ENCODE measurements at regions not wholly inside any gene's neighbourhood (a gene's known extent, or its start where the extent isn't known, plus 50 kb on each side); places are given as distances from the start of the nearest gene placed in this dataset.
A peak's percentile ranks its signal among the peaks of the same experiment; 100 is the strongest.
"Not testable (repeated sequence)": the region's sequence is repeated elsewhere in the genome, so short reads cannot be mapped to it uniquely, and the experiment has no call there.

DNA sequence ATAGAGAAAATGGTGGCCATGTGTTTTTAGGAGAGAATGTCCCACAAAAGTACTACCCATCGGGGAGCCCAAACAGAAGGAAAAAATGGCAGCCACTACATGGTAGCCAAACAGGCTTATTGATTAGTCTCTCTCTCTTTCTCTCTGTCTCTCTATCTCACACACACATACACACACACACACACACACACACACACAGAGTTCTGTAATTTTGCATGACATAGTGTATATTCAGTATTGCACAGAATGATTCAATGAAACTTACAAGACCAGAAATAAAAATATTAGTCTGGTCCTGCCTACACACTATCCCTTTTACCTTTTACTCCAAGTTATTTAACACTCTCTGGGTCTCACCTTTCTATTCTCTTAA is 124.8 kb upstream of the SLC39A10 start:
- H2AFZ ChIP-seq (ENCODE audit: low read length): peak overlapping the region; percentile 97; the same call in 1 of the 2 replicates

DNA sequence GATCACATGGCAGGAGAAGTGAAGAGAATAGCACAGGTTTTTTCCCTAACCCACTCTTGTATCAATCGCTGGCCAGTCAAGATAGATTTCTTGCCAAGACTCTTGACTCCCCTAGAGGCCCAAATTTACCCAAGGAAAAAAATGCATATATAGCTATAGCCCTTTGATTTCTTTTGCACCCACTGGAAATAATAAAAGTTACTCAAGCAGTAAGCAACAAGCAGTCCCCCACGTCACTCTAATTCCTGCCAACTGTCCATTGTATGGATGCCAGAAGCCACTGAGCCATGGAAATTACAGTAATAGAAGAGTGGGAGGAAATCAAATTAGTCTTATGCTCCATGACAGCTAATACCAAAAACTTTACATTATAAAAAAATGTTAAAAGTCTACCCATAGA is 125.3 kb upstream of the SLC39A10 start:
- peaks cover 34% of the 10 kb centered on the region for H3K4me1 ChIP-seq (ENCODE audit: insufficient read depth, low read length, poor library complexity, severe bottlenecking)

More for the DNA sequence above, 124.8 kb upstream of the SLC39A10 start:
- CTCF ChIA-PET (ENCODE audit: unreplicated experiment): no interaction called here
- peak overlapping the region; percentile 77 for H3K4me2 ChIP-seq (ENCODE audit: low read length)
- no peaks in the 10 kb centered on the region for H4K20me1 ChIP-seq (ENCODE audit: insufficient read depth, low read length)
- H3K36me3 ChIP-seq (ENCODE audit: insufficient read depth, low read length): no peaks in the 10 kb centered on the region
- no peak for DNase-seq (ENCODE audit: low spot score)
- POLR2A ChIA-PET: interaction anchor here (0.7 to 4.0 kb wide), 8 partner anchors 12 to 255 kb away, joined by 3 to 20 read pairs (median 4); partner anchors contain the start of gene SLC39A10
- H3K4me1 ChIP-seq (ENCODE audit: insufficient read depth, low read length, poor library complexity, severe bottlenecking): peaks cover 35% of the 10 kb centered on the region
- BruUV-seq (replicated peaks): no TSS peak
- intact Hi-C loops (cut with micrococcal nuclease; ENCODE audit: unreplicated experiment): no loop called here
- H3K27ac ChIP-seq (ENCODE audit: low read depth, low read length, poor library complexity, severe bottlenecking): no peak overlapping the region
- no peaks in the 10 kb centered on the region for H3K9me3 ChIP-seq (ENCODE audit: low read length)
- peak overlapping the region; percentile 64 for H3K4me3 ChIP-seq (ENCODE audit: low read depth, low read length, poor library complexity, severe bottlenecking)
- no peaks in the 10 kb centered on the region for H3K9me2 ChIP-seq (ENCODE audit: insufficient read depth, low read length)
- H3K79me2 ChIP-seq (ENCODE audit: insufficient read depth, low read depth, low read length): no peaks in the 10 kb centered on the region
- no peak for TF ChIP-seq EZH2phosphoT487 (IDR thresholded peaks at IDR 0.05; ENCODE audit: borderline replicate concordance, low read depth, low read length)
- TF ChIP-seq, protein P1, sequence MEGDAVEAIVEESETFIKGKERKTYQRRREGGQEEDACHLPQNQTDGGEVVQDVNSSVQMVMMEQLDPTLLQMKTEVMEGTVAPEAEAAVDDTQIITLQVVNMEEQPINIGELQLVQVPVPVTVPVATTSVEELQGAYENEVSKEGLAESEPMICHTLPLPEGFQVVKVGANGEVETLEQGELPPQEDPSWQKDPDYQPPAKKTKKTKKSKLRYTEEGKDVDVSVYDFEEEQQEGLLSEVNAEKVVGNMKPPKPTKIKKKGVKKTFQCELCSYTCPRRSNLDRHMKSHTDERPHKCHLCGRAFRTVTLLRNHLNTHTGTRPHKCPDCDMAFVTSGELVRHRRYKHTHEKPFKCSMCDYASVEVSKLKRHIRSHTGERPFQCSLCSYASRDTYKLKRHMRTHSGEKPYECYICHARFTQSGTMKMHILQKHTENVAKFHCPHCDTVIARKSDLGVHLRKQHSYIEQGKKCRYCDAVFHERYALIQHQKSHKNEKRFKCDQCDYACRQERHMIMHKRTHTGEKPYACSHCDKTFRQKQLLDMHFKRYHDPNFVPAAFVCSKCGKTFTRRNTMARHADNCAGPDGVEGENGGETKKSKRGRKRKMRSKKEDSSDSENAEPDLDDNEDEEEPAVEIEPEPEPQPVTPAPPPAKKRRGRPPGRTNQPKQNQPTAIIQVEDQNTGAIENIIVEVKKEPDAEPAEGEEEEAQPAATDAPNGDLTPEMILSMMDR (conservative IDR thresholded peaks at IDR 0.05; ENCODE audit: low read length): no peak

GRCh38 chr2:195523242-195523641 is 133.8 kb upstream of the SLC39A10 start:
- H4K20me1 ChIP-seq (ENCODE audit: insufficient read depth, low read length); intact Hi-C loops (cut with micrococcal nuclease; ENCODE audit: unreplicated experiment); H3K4me2 ChIP-seq (ENCODE audit: low read length); H2AFZ ChIP-seq (ENCODE audit: low read length); DNase-seq (ENCODE audit: low spot score); POLR2A ChIA-PET; CTCF ChIA-PET (ENCODE audit: unreplicated experiment); H3K9me3 ChIP-seq (ENCODE audit: low read length); H3K27ac ChIP-seq (ENCODE audit: low read depth, low read length, poor library complexity, severe bottlenecking); H3K4me1 ChIP-seq (ENCODE audit: insufficient read depth, low read length, poor library complexity, severe bottlenecking); H3K4me3 ChIP-seq (ENCODE audit: low read depth, low read length, poor library complexity, severe bottlenecking); H3K36me3 ChIP-seq (ENCODE audit: insufficient read depth, low read length); H3K79me2 ChIP-seq (ENCODE audit: insufficient read depth, low read depth, low read length); BruUV-seq (replicated peaks); H3K9me2 ChIP-seq (ENCODE audit: insufficient read depth, low read length): not testable (repeated sequence)

More for the DNA sequence above, 125.3 kb upstream of the SLC39A10 start:
- TF ChIP-seq, protein P1 (conservative IDR thresholded peaks at IDR 0.05; ENCODE audit: low read length): 0 out of 2 replicates have a peak, but pooled peaks have one; percentile 11
- no peak for TF ChIP-seq EZH2phosphoT487 (IDR thresholded peaks at IDR 0.05; ENCODE audit: borderline replicate concordance, low read depth, low read length)
- H3K9me3 ChIP-seq (ENCODE audit: low read length): no peaks in the 10 kb centered on the region
- H3K79me2 ChIP-seq (ENCODE audit: insufficient read depth, low read depth, low read length): no peaks in the 10 kb centered on the region
- H3K9me2 ChIP-seq (ENCODE audit: insufficient read depth, low read length): no peaks in the 10 kb centered on the region
- intact Hi-C loops (cut with micrococcal nuclease; ENCODE audit: unreplicated experiment): no loop called here
- no peak overlapping the region for H3K4me2 ChIP-seq (ENCODE audit: low read length)
- no TSS peak for BruUV-seq (replicated peaks)
- ChIA-PET CTCF (ENCODE audit: unreplicated experiment) (no interaction called here), POLR2A (interaction anchor here (1.0 to 4.0 kb wide), 2 partner anchors 18 to 125 kb away, joined by 3 to 20 read pairs; partner anchors contain the start of gene SLC39A10)
- DNase-seq (ENCODE audit: low spot score): no peak
- H3K4me3 ChIP-seq (ENCODE audit: low read depth, low read length, poor library complexity, severe bottlenecking): no peak overlapping the region
- H3K27ac ChIP-seq (ENCODE audit: low read depth, low read length, poor library complexity, severe bottlenecking): no peak overlapping the region
- no peaks in the 10 kb centered on the region for H4K20me1 ChIP-seq (ENCODE audit: insufficient read depth, low read length)
- H3K36me3 ChIP-seq (ENCODE audit: insufficient read depth, low read length): no peaks in the 10 kb centered on the region
- no peak overlapping the region; the same call in 1 of the 2 replicates for H2AFZ ChIP-seq (ENCODE audit: low read length)
